GM23338 (cell line): ENCODE measurements at regions not wholly inside any gene's neighbourhood (a gene's known extent, or its start where the extent isn't known, plus 50 kb on each side); places are given as distances from the start of the nearest gene placed in this dataset.

Experiments used
- ATAC-seq: fragments of 200-7000 bp; cut with Tn5 transposase; 3 replicates; pipeline ENCODE4 v1.9.1; 2020
- DNase-seq: peaks from one replicate; pipeline ENCODE4 v3.0.0-alpha.2; 2015; ENCODE audit warnings: low spot score
- H2AFZ ChIP-seq: fragments of 200-600 bp; sonication (generic); 2 replicates; pipeline ENCODE4 v1.8.0; 2016; ENCODE audit warnings: antibody characterized with exemption, mild to moderate bottlenecking, moderate library complexity
- H3F3A ChIP-seq: fragments of 200-600 bp; sonication (generic); replicated peaks from 2 replicates; pipeline ENCODE4 v1.8.0; 2017; ENCODE audit warnings: antibody characterized with exemption, mixed run types, low read depth
- H3K27ac ChIP-seq: fragments of 200-600 bp; sonication (generic); 2 replicates; pipeline ENCODE4 v1.6.1; 2016; ENCODE audit warnings: low read depth
- H3K27me3 ChIP-seq: fragments of 200-600 bp; sonication (generic); 2 replicates; pipeline ENCODE4 v1.8.0; 2016; ENCODE audit warnings: mild to moderate bottlenecking, mixed run types, moderate library complexity; ENCODE audit not compliant: insufficient read depth
- H3K36me3 ChIP-seq: fragments of 200-600 bp; sonication (generic); 2 replicates; pipeline ENCODE4 v1.8.0; 2016; ENCODE audit warnings: mild to moderate bottlenecking; ENCODE audit not compliant: insufficient read depth
- H3K4me1 ChIP-seq: fragments of 200-600 bp; sonication (generic); 2 replicates; pipeline ENCODE4 v1.8.0; 2016; ENCODE audit warnings: mild to moderate bottlenecking, moderate library complexity; ENCODE audit not compliant: insufficient read depth
- H3K4me2 ChIP-seq: fragments of 200-600 bp; sonication (generic); 2 replicates; pipeline ENCODE4 v1.7.1; 2017; ENCODE audit warnings: mixed run types
- H3K4me3 ChIP-seq: fragments of 200-600 bp; sonication (generic); 2 replicates; pipeline ENCODE4 v1.6.1; 2016; ENCODE audit warnings: mixed run types
- H3K79me2 ChIP-seq: fragments of 200-600 bp; sonication (generic); replicated peaks from 2 replicates; pipeline ENCODE4 v1.8.0; 2017; ENCODE audit warnings: mild to moderate bottlenecking; ENCODE audit not compliant: insufficient read depth
- H3K9me2 ChIP-seq: fragments of 200-600 bp; sonication (generic); 2 replicates; pipeline ENCODE4 v1.8.0; 2017; ENCODE audit not compliant: insufficient read depth
- H4K20me1 ChIP-seq: fragments of 200-600 bp; sonication (generic); replicated peaks from 2 replicates; pipeline ENCODE4 v1.8.0; 2017; ENCODE audit warnings: mild to moderate bottlenecking; ENCODE audit not compliant: insufficient read depth
- H3K27ac Mint-ChIP-seq: 2 replicates; pipeline ENCODE4 v1.8.0; 2020; ENCODE audit warnings: inconsistent platforms, mild to moderate bottlenecking, moderate library complexity, mixed read lengths
- H3K27me3 Mint-ChIP-seq: 3 replicates; pipeline ENCODE4 v1.8.0; 2022; ENCODE audit warnings: low read depth, mild to moderate bottlenecking, moderate library complexity, mixed read lengths, inconsistent platforms; ENCODE audit not compliant: insufficient read depth, poor library complexity
- H3K36me3 Mint-ChIP-seq: 3 replicates; pipeline ENCODE4 v1.8.0; 2021; ENCODE audit warnings: low read depth, mild to moderate bottlenecking, inconsistent platforms, moderate library complexity, mixed read lengths
- H3K4me1 Mint-ChIP-seq: 3 replicates; pipeline ENCODE4 v1.8.0; 2020; ENCODE audit warnings: mild to moderate bottlenecking, inconsistent platforms, mixed read lengths
- H3K4me3 Mint-ChIP-seq: 3 replicates; pipeline ENCODE4 v1.8.0; 2021; ENCODE audit warnings: moderate library complexity, mild to moderate bottlenecking, inconsistent platforms, mixed read lengths
- H3K9me3 Mint-ChIP-seq: 3 replicates; pipeline ENCODE4 v1.8.0; 2020; ENCODE audit warnings: moderate library complexity, mild to moderate bottlenecking, inconsistent platforms, mixed read lengths
- CREB1 ChIP-seq: fragments of 250-450 bp; sonication (Bioruptor Pico); IDR thresholded peaks from 2 replicates; pipeline ENCODE4 v1.5.0; 2020; ENCODE audit warnings: low read depth, mild to moderate bottlenecking, moderate library complexity
- NANOG ChIP-seq: IDR thresholded peaks from 2 replicates; pipeline ENCODE4 v1.6.1; 2016; ENCODE audit warnings: antibody characterized with exemption, borderline replicate concordance
- TF ChIP-seq, protein P1 (sequence below): fragments of 250-450 bp; sonication (Bioruptor Pico); IDR thresholded peaks from 2 replicates; pipeline ENCODE4 v1.5.0; 2020; ENCODE audit warnings: mild to moderate bottlenecking, moderate library complexity
- TF ChIP-seq, protein P2 (sequence below): IDR thresholded peaks from one replicate; pipeline ENCODE4 v1.6.1; 2018; ENCODE audit warnings: antibody characterized with exemption; ENCODE audit not compliant: unreplicated experiment

DNA sequence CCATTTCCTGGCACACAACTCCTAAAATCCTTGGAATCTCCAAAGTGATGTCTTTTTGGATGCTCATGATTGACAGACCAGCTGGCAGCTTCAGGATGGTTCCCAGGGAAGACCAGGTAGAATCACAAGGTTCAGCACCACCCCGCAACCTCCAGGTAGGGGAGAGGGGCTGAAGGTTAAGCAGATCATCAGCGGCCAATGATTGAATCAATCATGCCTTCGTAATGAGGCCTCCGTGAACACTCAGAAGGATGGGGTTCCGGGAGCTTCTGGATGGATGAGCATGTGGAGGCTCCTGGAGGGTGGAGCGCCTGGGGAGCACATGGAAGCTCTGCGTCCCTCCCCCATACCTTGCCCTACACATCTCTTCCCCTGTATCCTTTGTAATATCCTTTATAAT lies 185.9 kb downstream of the SEC14L1 start (continued):
- TF ChIP-seq, protein P1, sequence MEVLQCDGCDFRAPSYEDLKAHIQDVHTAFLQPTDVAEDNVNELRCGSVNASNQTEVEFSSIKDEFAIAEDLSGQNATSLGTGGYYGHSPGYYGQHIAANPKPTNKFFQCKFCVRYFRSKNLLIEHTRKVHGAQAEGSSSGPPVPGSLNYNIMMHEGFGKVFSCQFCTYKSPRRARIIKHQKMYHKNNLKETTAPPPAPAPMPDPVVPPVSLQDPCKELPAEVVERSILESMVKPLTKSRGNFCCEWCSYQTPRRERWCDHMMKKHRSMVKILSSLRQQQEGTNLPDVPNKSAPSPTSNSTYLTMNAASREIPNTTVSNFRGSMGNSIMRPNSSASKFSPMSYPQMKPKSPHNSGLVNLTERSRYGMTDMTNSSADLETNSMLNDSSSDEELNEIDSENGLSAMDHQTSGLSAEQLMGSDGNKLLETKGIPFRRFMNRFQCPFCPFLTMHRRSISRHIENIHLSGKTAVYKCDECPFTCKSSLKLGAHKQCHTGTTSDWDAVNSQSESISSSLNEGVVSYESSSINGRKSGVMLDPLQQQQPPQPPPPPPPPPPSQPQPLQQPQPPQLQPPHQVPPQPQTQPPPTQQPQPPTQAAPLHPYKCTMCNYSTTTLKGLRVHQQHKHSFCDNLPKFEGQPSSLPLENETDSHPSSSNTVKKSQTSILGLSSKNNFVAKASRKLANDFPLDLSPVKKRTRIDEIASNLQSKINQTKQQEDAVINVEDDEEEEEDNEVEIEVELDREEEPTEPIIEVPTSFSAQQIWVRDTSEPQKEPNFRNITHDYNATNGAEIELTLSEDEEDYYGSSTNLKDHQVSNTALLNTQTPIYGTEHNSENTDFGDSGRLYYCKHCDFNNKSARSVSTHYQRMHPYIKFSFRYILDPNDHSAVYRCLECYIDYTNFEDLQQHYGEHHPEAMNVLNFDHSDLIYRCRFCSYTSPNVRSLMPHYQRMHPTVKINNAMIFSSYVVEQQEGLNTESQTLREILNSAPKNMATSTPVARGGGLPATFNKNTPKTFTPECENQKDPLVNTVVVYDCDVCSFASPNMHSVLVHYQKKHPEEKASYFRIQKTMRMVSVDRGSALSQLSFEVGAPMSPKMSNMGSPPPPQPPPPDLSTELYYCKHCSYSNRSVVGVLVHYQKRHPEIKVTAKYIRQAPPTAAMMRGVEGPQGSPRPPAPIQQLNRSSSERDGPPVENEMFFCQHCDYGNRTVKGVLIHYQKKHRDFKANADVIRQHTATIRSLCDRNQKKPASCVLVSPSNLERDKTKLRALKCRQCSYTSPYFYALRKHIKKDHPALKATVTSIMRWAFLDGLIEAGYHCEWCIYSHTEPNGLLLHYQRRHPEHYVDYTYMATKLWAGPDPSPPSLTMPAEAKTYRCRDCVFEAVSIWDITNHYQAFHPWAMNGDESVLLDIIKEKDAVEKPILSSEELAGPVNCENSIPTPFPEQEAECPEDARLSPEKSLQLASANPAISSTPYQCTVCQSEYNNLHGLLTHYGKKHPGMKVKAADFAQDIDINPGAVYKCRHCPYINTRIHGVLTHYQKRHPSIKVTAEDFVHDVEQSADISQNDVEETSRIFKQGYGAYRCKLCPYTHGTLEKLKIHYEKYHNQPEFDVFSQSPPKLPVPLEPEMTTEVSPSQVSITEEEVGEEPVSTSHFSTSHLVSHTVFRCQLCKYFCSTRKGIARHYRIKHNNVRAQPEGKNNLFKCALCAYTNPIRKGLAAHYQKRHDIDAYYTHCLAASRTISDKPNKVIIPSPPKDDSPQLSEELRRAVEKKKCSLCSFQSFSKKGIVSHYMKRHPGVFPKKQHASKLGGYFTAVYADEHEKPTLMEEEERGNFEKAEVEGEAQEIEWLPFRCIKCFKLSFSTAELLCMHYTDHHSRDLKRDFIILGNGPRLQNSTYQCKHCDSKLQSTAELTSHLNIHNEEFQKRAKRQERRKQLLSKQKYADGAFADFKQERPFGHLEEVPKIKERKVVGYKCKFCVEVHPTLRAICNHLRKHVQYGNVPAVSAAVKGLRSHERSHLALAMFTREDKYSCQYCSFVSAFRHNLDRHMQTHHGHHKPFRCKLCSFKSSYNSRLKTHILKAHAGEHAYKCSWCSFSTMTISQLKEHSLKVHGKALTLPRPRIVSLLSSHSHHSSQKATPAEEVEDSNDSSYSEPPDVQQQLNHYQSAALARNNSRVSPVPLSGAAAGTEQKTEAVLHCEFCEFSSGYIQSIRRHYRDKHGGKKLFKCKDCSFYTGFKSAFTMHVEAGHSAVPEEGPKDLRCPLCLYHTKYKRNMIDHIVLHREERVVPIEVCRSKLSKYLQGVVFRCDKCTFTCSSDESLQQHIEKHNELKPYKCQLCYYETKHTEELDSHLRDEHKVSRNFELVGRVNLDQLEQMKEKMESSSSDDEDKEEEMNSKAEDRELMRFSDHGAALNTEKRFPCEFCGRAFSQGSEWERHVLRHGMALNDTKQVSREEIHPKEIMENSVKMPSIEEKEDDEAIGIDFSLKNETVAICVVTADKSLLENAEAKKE (CRISPR knock-in tag): no peak
- no peak for TF ChIP-seq NANOG

DNA sequence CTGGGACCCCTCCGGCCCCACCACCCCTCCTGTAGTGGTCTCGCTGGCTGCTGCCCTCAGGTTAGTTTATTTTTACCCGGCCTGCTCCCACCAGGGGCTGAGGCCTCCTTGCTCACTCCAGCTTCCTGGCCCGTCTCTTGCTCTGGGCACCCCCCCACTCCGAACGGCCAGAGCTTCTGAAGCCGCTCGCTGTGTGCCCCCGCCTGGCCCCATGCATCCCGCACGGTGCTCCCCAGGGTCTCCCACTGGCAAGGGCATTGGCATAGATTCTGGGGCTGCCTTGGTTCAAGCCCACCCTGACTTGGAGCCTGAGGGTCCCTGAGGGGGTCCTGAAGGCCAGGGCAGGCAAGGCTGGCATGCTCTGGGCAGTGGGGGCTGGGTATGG lies 186.4 kb downstream of the SEC14L1 start:
- Histone ChIP-seq H2AFZ (no peak overlapping the region), H3K27ac (no peak overlapping the region), H3F3A (no peaks in the 10 kb centered on the region), H3K4me3 (no peak overlapping the region), H3K4me1 (no peaks in the 10 kb centered on the region), H3K36me3 (no peaks in the 10 kb centered on the region), H4K20me1 (peaks cover 4% of the 10 kb centered on the region; the same call in 1 of the 2 replicates), H3K9me2 (no peaks in the 10 kb centered on the region), H3K4me2 (no peak overlapping the region), H3K27me3 (no peaks in the 10 kb centered on the region), H3K79me2 (peaks cover 19% of the 10 kb centered on the region)
- DNase-seq (no peak), ATAC-seq (no peak)
- Mint-ChIP-seq H3K4me3 (no peak overlapping the region), H3K27ac (no peak overlapping the region), H3K27me3 (peaks cover 3% of the 10 kb centered on the region), H3K9me3 (no peaks in the 10 kb centered on the region; the same call in 2 of the 3 replicates), H3K4me1 (peaks cover 29% of the 10 kb centered on the region), H3K36me3 (no peaks in the 10 kb centered on the region; the same call in 2 of the 3 replicates)
- TF ChIP-seq, protein P2, sequence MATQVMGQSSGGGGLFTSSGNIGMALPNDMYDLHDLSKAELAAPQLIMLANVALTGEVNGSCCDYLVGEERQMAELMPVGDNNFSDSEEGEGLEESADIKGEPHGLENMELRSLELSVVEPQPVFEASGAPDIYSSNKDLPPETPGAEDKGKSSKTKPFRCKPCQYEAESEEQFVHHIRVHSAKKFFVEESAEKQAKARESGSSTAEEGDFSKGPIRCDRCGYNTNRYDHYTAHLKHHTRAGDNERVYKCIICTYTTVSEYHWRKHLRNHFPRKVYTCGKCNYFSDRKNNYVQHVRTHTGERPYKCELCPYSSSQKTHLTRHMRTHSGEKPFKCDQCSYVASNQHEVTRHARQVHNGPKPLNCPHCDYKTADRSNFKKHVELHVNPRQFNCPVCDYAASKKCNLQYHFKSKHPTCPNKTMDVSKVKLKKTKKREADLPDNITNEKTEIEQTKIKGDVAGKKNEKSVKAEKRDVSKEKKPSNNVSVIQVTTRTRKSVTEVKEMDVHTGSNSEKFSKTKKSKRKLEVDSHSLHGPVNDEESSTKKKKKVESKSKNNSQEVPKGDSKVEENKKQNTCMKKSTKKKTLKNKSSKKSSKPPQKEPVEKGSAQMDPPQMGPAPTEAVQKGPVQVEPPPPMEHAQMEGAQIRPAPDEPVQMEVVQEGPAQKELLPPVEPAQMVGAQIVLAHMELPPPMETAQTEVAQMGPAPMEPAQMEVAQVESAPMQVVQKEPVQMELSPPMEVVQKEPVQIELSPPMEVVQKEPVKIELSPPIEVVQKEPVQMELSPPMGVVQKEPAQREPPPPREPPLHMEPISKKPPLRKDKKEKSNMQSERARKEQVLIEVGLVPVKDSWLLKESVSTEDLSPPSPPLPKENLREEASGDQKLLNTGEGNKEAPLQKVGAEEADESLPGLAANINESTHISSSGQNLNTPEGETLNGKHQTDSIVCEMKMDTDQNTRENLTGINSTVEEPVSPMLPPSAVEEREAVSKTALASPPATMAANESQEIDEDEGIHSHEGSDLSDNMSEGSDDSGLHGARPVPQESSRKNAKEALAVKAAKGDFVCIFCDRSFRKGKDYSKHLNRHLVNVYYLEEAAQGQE: no peak
- no peak for TF ChIP-seq CREB1
